Mesodermal cell (in vitro differentiated cells): ENCODE measurements at regions not wholly inside any gene's neighbourhood (a gene's known extent, or its start where the extent isn't known, plus 50 kb on each side); places are given as distances from the start of the nearest gene placed in this dataset.

Experiments used
- H3K27ac ChIP-seq: 2 replicates; pipeline ENCODE4 v1.7.0; 2013; ENCODE audit warnings: mild to moderate bottlenecking, low read depth, low read length, moderate library complexity; ENCODE audit not compliant: severe bottlenecking
- H3K36me3 ChIP-seq: 2 replicates; pipeline ENCODE4 v1.7.1; 2013; ENCODE audit warnings: mild to moderate bottlenecking, low read length, moderate library complexity; ENCODE audit not compliant: control insufficient read depth, insufficient read depth
- H3K4me1 ChIP-seq: one replicate; pipeline ENCODE4 v1.7.1; 2013; ENCODE audit warnings: mild to moderate bottlenecking, low read length; ENCODE audit not compliant: insufficient read depth, control insufficient read depth, poor library complexity, severe bottlenecking
- H3K4me3 ChIP-seq: 2 replicates; pipeline ENCODE4 v1.7.0; 2013; ENCODE audit warnings: low read length, control low read depth, mild to moderate bottlenecking; ENCODE audit not compliant: insufficient read depth, poor library complexity, severe bottlenecking; ENCODE audit errors: extremely low read depth
- H3K9me3 ChIP-seq: 2 replicates; pipeline ENCODE4 v1.7.1; 2013; ENCODE audit warnings: mild to moderate bottlenecking, low read length, moderate library complexity; ENCODE audit not compliant: control insufficient read depth
- WGBS, 2 experiments: methylation state at CpG; one replicate each; pipeline ENCODE4 v1.1.5; 2013; ENCODE audit warnings: missing lambda C conversion rate in 2 of 2; ENCODE audit not compliant: insufficient coverage in 2 of 2; 5-methylcytosine and 5-hydroxymethylcytosine counted together

GRCh38 chr12:16946704-16947103 lies 340.7 kb upstream of the LMO3 start:
- no peak overlapping the region for H3K27ac ChIP-seq
- H3K9me3 ChIP-seq, result no peaks in the 10 kb centered on the region
- H3K4me3 ChIP-seq, result no peak overlapping the region
- no peaks in the 10 kb centered on the region for H3K36me3 ChIP-seq
- H3K4me1 ChIP-seq, result peaks cover 6% of the 10 kb centered on the region

DNA sequence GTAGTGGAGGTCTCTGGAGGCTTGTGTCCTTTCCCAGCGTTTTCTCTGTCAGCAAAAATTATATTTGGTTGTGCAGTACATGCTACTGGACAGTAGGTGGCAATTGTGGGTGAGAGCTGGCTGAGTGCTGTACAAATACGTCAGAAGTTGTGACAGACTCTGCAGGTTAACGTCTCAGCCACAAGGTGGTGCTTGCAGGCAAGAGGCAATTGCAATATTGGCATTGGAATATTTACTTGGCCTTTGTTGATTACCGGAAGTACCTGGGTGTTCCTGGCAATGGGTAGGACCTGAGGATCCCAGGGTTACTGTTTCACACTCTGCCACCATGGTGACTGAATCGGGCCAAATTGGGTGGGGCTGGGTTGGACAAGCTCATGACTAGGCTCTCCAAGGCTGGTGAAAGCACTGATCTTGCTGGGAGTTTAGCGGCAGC lies 333.9 kb upstream of the LMO3 start:
- H3K4me3 ChIP-seq, result no peak overlapping the region
- 25 to 44% methylated on average over 5 to 6 of the region's 6 CpGs for WGBS, 2 experiments

GRCh38 chr12:16927259-16927658 lies 321.3 kb upstream of the LMO3 start:
- WGBS, 2 experiments, result no CpG with 5 or more reads among the region's 2 CpGs
- Histone ChIP-seq H3K9me3 (peaks cover 3% of the 10 kb centered on the region), H3K4me3 (no peak overlapping the region), H3K36me3 (no peaks in the 10 kb centered on the region), H3K4me1 (no peaks in the 10 kb centered on the region), H3K27ac (no peak overlapping the region)

More for the DNA sequence above, 333.9 kb upstream of the LMO3 start:
- H3K36me3 ChIP-seq, result no peaks in the 10 kb centered on the region
- H3K4me1 ChIP-seq, result no peaks in the 10 kb centered on the region
- no peaks in the 10 kb centered on the region for H3K9me3 ChIP-seq
- no peak overlapping the region for H3K27ac ChIP-seq

- WGBS, 2 experiments, result no CpG with 5 or more reads among the region's 1 CpG
- Histone ChIP-seq H3K36me3 (no peaks in the 10 kb centered on the region), H3K4me1 (no peaks in the 10 kb centered on the region), H3K27ac (no peak overlapping the region), H3K9me3 (no peaks in the 10 kb centered on the region), H3K4me3 (no peak overlapping the region)
Measured at GRCh38 chr12:16920451-16920850, 314.5 kb upstream of the LMO3 start.

GRCh38 chr12:16919551-16919950 lies 313.6 kb upstream of the LMO3 start:
- Histone ChIP-seq H3K4me3 (no peak overlapping the region), H3K36me3 (no peaks in the 10 kb centered on the region), H3K4me1 (no peaks in the 10 kb centered on the region), H3K9me3 (no peaks in the 10 kb centered on the region), H3K27ac (no peak overlapping the region)

DNA sequence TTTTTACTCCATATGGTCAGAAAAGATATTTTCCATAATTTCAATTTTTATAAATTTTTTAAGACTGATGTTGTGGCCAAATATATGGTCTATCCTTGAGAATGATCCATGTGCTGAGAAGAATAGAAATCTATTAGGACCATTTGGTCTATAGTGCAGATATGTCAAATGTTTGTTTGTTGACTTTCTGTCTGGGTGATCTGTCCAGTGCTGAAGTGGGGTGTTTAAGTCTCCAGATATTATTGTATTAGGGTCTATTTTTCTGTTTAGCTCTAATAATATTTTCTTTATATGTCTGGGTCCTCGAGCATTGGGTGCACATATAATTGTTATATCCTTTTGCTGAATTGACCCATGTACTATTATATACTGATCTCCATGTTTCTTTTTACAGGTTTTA lies 308.9 kb upstream of the LMO3 start:
- Histone ChIP-seq H3K36me3 (no peaks in the 10 kb centered on the region), H3K4me3 (no peak overlapping the region), H3K4me1 (no peaks in the 10 kb centered on the region), H3K9me3 (no peaks in the 10 kb centered on the region), H3K27ac (no peak overlapping the region)
- WGBS, 2 experiments, result no CpG with 5 or more reads among the region's 1 CpG

GRCh38 chr12:16913832-16914490 lies 308.0 kb upstream of the LMO3 start:
- H3K9me3 ChIP-seq, result no peaks in the 10 kb centered on the region
- H3K36me3 ChIP-seq, result no peaks in the 10 kb centered on the region
- 88 to 100% methylated on average over 1 of the region's 1 CpG for WGBS, 2 experiments
- no peaks in the 10 kb centered on the region for H3K4me1 ChIP-seq
- H3K4me3 ChIP-seq, result no peak overlapping the region
- H3K27ac ChIP-seq, result no peak overlapping the region

GRCh38 chr12:16901946-16902345 lies 296.0 kb upstream of the LMO3 start:
- Histone ChIP-seq H3K36me3 (no peaks in the 10 kb centered on the region), H3K9me3 (no peaks in the 10 kb centered on the region), H3K4me3 (no peak overlapping the region), H3K27ac (no peak overlapping the region), H3K4me1 (no peaks in the 10 kb centered on the region)
- 80 to 100% methylated on average over 1 of the region's 3 CpGs for WGBS, 2 experiments

GRCh38 chr12:16893426-16893825 lies 287.5 kb upstream of the LMO3 start:
- Histone ChIP-seq H3K36me3 (no peaks in the 10 kb centered on the region), H3K27ac (no peak overlapping the region), H3K9me3 (no peaks in the 10 kb centered on the region), H3K4me3 (no peak overlapping the region), H3K4me1 (no peaks in the 10 kb centered on the region)
- WGBS, 2 experiments, result 96 to 100% methylated on average over 2 to 12 of the region's 14 CpGs

DNA sequence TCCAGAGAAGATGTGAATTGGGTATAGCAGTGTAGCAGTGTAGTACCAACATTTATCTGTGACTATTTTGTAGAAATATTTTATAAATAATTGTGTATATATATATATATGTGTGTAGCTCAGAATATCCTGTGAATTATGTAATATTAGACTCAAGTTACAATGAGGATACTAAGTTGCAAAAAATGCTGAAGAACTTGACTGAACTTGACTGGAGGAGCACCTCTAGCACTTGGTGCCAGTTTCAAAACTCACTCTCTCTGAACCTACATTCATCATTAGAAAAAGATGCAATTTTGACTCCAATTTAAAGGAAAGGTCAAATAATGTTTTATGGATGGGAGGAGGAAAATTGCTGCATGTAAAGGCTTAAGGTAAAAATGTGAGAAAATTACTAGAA lies 285.7 kb upstream of the LMO3 start:
- no peaks in the 10 kb centered on the region for H3K4me1 ChIP-seq
- no peak overlapping the region for H3K27ac ChIP-seq
- H3K36me3 ChIP-seq, result no peaks in the 10 kb centered on the region
- no peak overlapping the region for H3K4me3 ChIP-seq
- no peaks in the 10 kb centered on the region for H3K9me3 ChIP-seq

DNA sequence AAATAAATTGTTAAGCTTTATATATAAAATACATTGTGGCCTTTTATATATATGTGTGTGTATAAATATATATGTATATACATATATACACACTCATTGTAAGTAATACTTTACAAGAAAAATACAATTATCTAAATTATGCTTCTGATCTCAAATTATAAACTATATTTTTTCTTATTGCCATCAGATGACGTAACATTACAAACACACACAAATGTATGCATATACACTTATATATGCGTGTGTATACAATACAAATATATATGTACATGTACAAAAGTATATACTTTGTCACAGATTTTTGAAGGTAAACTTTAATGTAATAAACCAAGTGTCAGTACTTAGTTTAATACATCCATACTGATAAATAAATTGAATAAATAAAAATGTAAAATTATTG lies 278.9 kb upstream of the LMO3 start:
- Histone ChIP-seq H3K36me3 (no peaks in the 10 kb centered on the region), H3K9me3 (no peaks in the 10 kb centered on the region), H3K4me1 (no peaks in the 10 kb centered on the region), H3K4me3 (no peak overlapping the region), H3K27ac (no peak overlapping the region)
- no CpG with 5 or more reads among the region's 2 CpGs for WGBS, 2 experiments
